Activated CD8-positive, alpha-beta T cell treated with anti-CD3 and anti-CD28 coated beads for 36 hours (primary cell): ENCODE measurements at regions not wholly inside any gene's neighbourhood (a gene's known extent, or its start where the extent isn't known, plus 50 kb on each side); places are given as distances from the start of the nearest gene placed in this dataset.

Experiments used
- ATAC-seq: fragments of 200-7000 bp; cut with Tn5 transposase; one replicate; pipeline ENCODE4 v1.10.0; 2021; ENCODE audit warnings: mild to moderate bottlenecking, moderate library complexity
- CTCF ChIA-PET: fragments of 350-600 bp; sonication (Branson Sonifier 250); formaldehyde crosslinking; loops from one replicate; lab custom pipeline; 2021; ENCODE audit warnings: antibody characterized with exemption; lab: Charles Lee
- POLR2A ChIA-PET: fragments of 350-600 bp; sonication (Branson Sonifier 250); formaldehyde crosslinking; loops from one replicate; lab custom pipeline; 2021; ENCODE audit warnings: antibody characterized with exemption; lab: Charles Lee
- DNase-seq: peaks from one replicate; pipeline ENCODE4 v3.0.0-alpha.2; 2020
- H3K27ac Mint-ChIP-seq: one replicate; pipeline ENCODE4 v1.8.0; 2021; ENCODE audit warnings: mild to moderate bottlenecking, mixed read lengths
- H3K27me3 Mint-ChIP-seq: one replicate; pipeline ENCODE4 v1.8.0; 2021; ENCODE audit warnings: mixed read lengths
- H3K36me3 Mint-ChIP-seq: one replicate; pipeline ENCODE4 v1.8.0; 2021; ENCODE audit warnings: low read depth, mixed read lengths
- H3K4me1 Mint-ChIP-seq: one replicate; pipeline ENCODE4 v1.8.0; 2021; ENCODE audit warnings: low read depth, mixed read lengths
- H3K4me3 Mint-ChIP-seq: one replicate; pipeline ENCODE4 v1.8.0; 2021; ENCODE audit warnings: mild to moderate bottlenecking, moderate library complexity, mixed read lengths
- H3K9me3 Mint-ChIP-seq: one replicate; pipeline ENCODE4 v1.8.0; 2021; ENCODE audit warnings: mixed read lengths
- CTCF ChIP-seq: fragments of 200-600 bp; IDR thresholded peaks from one replicate; pipeline ENCODE4 v1.8.0; 2022; ENCODE audit warnings: antibody characterized with exemption, mild to moderate bottlenecking
- intact Hi-C: fragments of 100-400 bp; cut with micrococcal nuclease; formaldehyde crosslinking; loops from one replicate; pipeline ENCODE4 v1.10.0; 2022

- ATAC-seq: no peak
- DNase-seq: no peak
- Mint-ChIP-seq H3K4me1 (peaks cover 75% of the 10 kb centered on the region), H3K27ac (peak overlapping the region; percentile 96), H3K27me3 (no peaks in the 10 kb centered on the region), H3K36me3 (peaks cover 11% of the 10 kb centered on the region), H3K9me3 (peaks cover 13% of the 10 kb centered on the region), H3K4me3 (peak overlapping the region; percentile 73)
- no peak for TF ChIP-seq CTCF
- intact Hi-C loops: loop anchor here (2.0 kb wide), 1 partner anchor 19 kb away; no protein-coding TSS in a partner anchor
- ChIA-PET POLR2A (interaction anchor here (0.7 to 8.3 kb wide), 15 partner anchors 10 to 128 kb away, joined by 3 to 70 read pairs (median 5); partner anchors contain the start of gene RASGRP1), CTCF (interaction anchor here (0.8 to 9.7 kb wide), 27 partner anchors 9 to 212 kb away, joined by 3 to 97 read pairs (median 6); partner anchors contain the start of gene RASGRP1)
These were observed 87.7 kb upstream of the RASGRP1 start for GRCh38 chr15:38652183-38652794.

GRCh38 chr15:38652998-38653397 is 88.4 kb upstream of the RASGRP1 start:
- DNase-seq (peak; percentile 89), ATAC-seq (peak; percentile 82)
- peak; percentile 39 for TF ChIP-seq CTCF
- Mint-ChIP-seq H3K36me3 (peaks cover 11% of the 10 kb centered on the region), H3K9me3 (peaks cover 13% of the 10 kb centered on the region), H3K4me3 (peak overlapping the region; percentile 73), H3K4me1 (peaks cover 70% of the 10 kb centered on the region), H3K27me3 (no peaks in the 10 kb centered on the region), H3K27ac (peak overlapping the region; percentile 96)
- ChIA-PET POLR2A (interaction anchor here (0.7 to 8.3 kb wide), 13 partner anchors 9 to 129 kb away, joined by 3 to 70 read pairs (median 6); partner anchors contain the start of gene RASGRP1), CTCF (interaction anchor here (0.9 to 9.7 kb wide), 24 partner anchors 10 to 213 kb away, joined by 3 to 97 read pairs (median 6); partner anchors contain the start of gene RASGRP1)
- intact Hi-C loops: loop anchor here (2.0 kb wide), 1 partner anchor 18 kb away; no protein-coding TSS in a partner anchor

- ATAC-seq: no peak
- peaks cover 61% of the 10 kb centered on the region for H3K4me1 Mint-ChIP-seq
- peak overlapping the region; percentile 56 for H3K27ac Mint-ChIP-seq
- ChIA-PET CTCF (interaction anchor here (1.0 to 2.2 kb wide), 10 partner anchors 10 to 96 kb away, joined by 3 to 11 read pairs (median 4); partner anchors contain the start of gene RASGRP1), POLR2A (interaction anchor here (1.2 to 2.7 kb wide), 3 partner anchors 15 to 98 kb away, joined by 4 to 9 read pairs (median 5); partner anchors contain the start of gene RASGRP1)
- H3K36me3 Mint-ChIP-seq: peaks cover 12% of the 10 kb centered on the region
- DNase-seq: no peak
- no peaks in the 10 kb centered on the region for H3K27me3 Mint-ChIP-seq
- no peak for TF ChIP-seq CTCF
- no peak overlapping the region for H3K4me3 Mint-ChIP-seq
- peaks cover 2% of the 10 kb centered on the region for H3K9me3 Mint-ChIP-seq
- intact Hi-C loops: no loop called here
These were observed 93.8 kb upstream of the RASGRP1 start for GRCh38 chr15:38658431-38658830.

GRCh38 chr15:38660738-38661137 is 96.1 kb upstream of the RASGRP1 start:
- TF ChIP-seq CTCF: no peak
- DNase-seq: peak; percentile 61
- H3K27ac Mint-ChIP-seq: peak overlapping the region; percentile 73
- peaks cover 2% of the 10 kb centered on the region for H3K9me3 Mint-ChIP-seq
- no peaks in the 10 kb centered on the region for H3K27me3 Mint-ChIP-seq
- intact Hi-C loops: no loop called here
- H3K4me3 Mint-ChIP-seq: peak overlapping the region; percentile 33
- H3K4me1 Mint-ChIP-seq: peaks cover 64% of the 10 kb centered on the region
- POLR2A ChIA-PET: interaction anchor here (0.6 to 1.4 kb wide), 5 partner anchors 9 to 49 kb away, joined by 3 read pairs; no protein-coding TSS in a partner anchor
- CTCF ChIA-PET: interaction anchor here (0.7 to 3.0 kb wide), 4 partner anchors 13 to 97 kb away, joined by 3 to 19 read pairs (median 10); partner anchors contain the start of gene RASGRP1
- ATAC-seq: peak; percentile 88
- peaks cover 12% of the 10 kb centered on the region for H3K36me3 Mint-ChIP-seq
